COLO668 (cell line): ENCODE measurements at regions not wholly inside any gene's neighbourhood (a gene's known extent, or its start where the extent isn't known, plus 50 kb on each side); places are given as distances from the start of the nearest gene placed in this dataset.

ENCODE experiments used
- DNase-seq: peaks from one replicate; lab custom pipeline; 2025; ENCODE audit not compliant: unreplicated experiment; lab: John Stamatoyannopoulos, UW

- DNase-seq, result no peak
These were observed 116.8 kb downstream of the DNAJB9 start for GRCh38 chr7:108686494-108686893.

GRCh38 chr7:108697254-108697653 lies 127.6 kb downstream of the DNAJB9 start:
- DNase-seq, result no peak

GRCh38 chr7:108711611-108712010 lies 141.9 kb downstream of the DNAJB9 start:
- no peak for DNase-seq

- no peak for DNase-seq
These were observed 147.1 kb downstream of the DNAJB9 start for GRCh38 chr7:108716783-108717182.

- DNase-seq, result no peak
These were observed 148.1 kb downstream of the DNAJB9 start for GRCh38 chr7:108717781-108718180.

- no peak for DNase-seq
These were observed 150.0 kb downstream of the DNAJB9 start for GRCh38 chr7:108719631-108720030.

GRCh38 chr7:108722561-108722960 lies 152.9 kb downstream of the DNAJB9 start:
- no peak for DNase-seq

- DNase-seq, result peak; percentile 15
These were observed 153.7 kb downstream of the DNAJB9 start for GRCh38 chr7:108723381-108723814.

GRCh38 chr7:108724251-108725100 lies 154.8 kb downstream of the DNAJB9 start:
- no peak for DNase-seq

GRCh38 chr7:108735814-108736213 lies 166.1 kb downstream of the DNAJB9 start:
- no peak for DNase-seq

GRCh38 chr7:108736221-108736891 lies 166.7 kb downstream of the DNAJB9 start:
- no peak for DNase-seq

GRCh38 chr7:108770981-108771745 lies 201.5 kb downstream of the DNAJB9 start:
- no peak for DNase-seq

- no peak for DNase-seq
These were observed 202.2 kb downstream of the DNAJB9 start for GRCh38 chr7:108771853-108772252.

GRCh38 chr7:108777966-108778365 lies 208.3 kb downstream of the DNAJB9 start:
- no peak for DNase-seq

- no peak for DNase-seq
These were observed 219.8 kb downstream of the DNAJB9 start for GRCh38 chr7:108789451-108789850.

- no peak for DNase-seq
These were observed 224.8 kb downstream of the DNAJB9 start for GRCh38 chr7:108794466-108794865.

GRCh38 chr7:108802650-108803049 lies 233.0 kb downstream of the DNAJB9 start:
- DNase-seq, result no peak

GRCh38 chr7:108805808-108806397 lies 236.2 kb downstream of the DNAJB9 start:
- no peak for DNase-seq

- no peak for DNase-seq
These were observed 239.0 kb downstream of the DNAJB9 start for GRCh38 chr7:108808549-108809266.

GRCh38 chr7:108809356-108809755 lies 239.7 kb downstream of the DNAJB9 start:
- no peak for DNase-seq
